SU-DHL-6 (cell line): ENCODE measurements at regions not wholly inside any gene's neighbourhood (a gene's known extent, or its start where the extent isn't known, plus 50 kb on each side); places are given as distances from the start of the nearest gene placed in this dataset.
"Not testable (repeated sequence)": the region's sequence is repeated elsewhere in the genome, so short reads cannot be mapped to it uniquely, and the experiment has no call there.

Experiments used
- H2AFZ ChIP-seq: fragments of 200-600 bp; sonication (generic); 2 replicates; pipeline ENCODE4 v1.6.1; 2014; ENCODE audit warnings: low read depth, mild to moderate bottlenecking, moderate library complexity, mixed read lengths, antibody characterized with exemption, low read length; ENCODE audit not compliant: severe bottlenecking
- H3F3A ChIP-seq: fragments of 200-600 bp; shearing (Covaris generic); 2 replicates; pipeline ENCODE4 v1.6.0; 2016; ENCODE audit warnings: antibody characterized with exemption, mild to moderate bottlenecking; ENCODE audit not compliant: insufficient read depth
- H3K27ac ChIP-seq: fragments of 200-600 bp; sonication (generic); 2 replicates; pipeline ENCODE4 v1.5.1; 2016; ENCODE audit warnings: low read depth, mild to moderate bottlenecking, low read length, moderate library complexity, mixed read lengths
- H3K27me3 ChIP-seq: fragments of 200-600 bp; sonication (generic), shearing (Covaris generic); 2 replicates; pipeline ENCODE4 v1.6.0; 2014; ENCODE audit warnings: mild to moderate bottlenecking, low read length
- H3K36me3 ChIP-seq: fragments of 200-600 bp; sonication (generic); 2 replicates; pipeline ENCODE4 v1.6.1; 2014; ENCODE audit warnings: mild to moderate bottlenecking, low read length, mixed read lengths
- H3K4me2 ChIP-seq: fragments of 300-600, 200-600 bp; shearing (Covaris generic), sonication (generic); 2 replicates; pipeline ENCODE4 v1.6.0; 2014; ENCODE audit warnings: low read length, low read depth, mild to moderate bottlenecking; ENCODE audit not compliant: poor library complexity, severe bottlenecking
- H3K4me3 ChIP-seq: fragments of 200-600 bp; sonication (generic); 2 replicates; pipeline ENCODE4 v1.5.1; 2014; ENCODE audit warnings: antibody characterized with exemption, low read length, mild to moderate bottlenecking, mixed read lengths; ENCODE audit not compliant: insufficient read depth, poor library complexity, severe bottlenecking
- H3K79me2 ChIP-seq: fragments of 200-600 bp; sonication (generic); 2 replicates; pipeline ENCODE4 v1.6.1; 2014; ENCODE audit warnings: mild to moderate bottlenecking, low read length, moderate library complexity; ENCODE audit not compliant: insufficient read depth
- H3K9ac ChIP-seq: fragments of 200-600 bp; sonication (generic); 2 replicates; pipeline ENCODE4 v1.7.0; 2014; ENCODE audit warnings: mild to moderate bottlenecking, low read length
- H3K9me2 ChIP-seq: fragments of 200-600 bp; sonication (generic); replicated peaks from 2 replicates; pipeline ENCODE4 v1.6.1; 2014; ENCODE audit warnings: low read length; ENCODE audit not compliant: insufficient read depth
- H3K9me3 ChIP-seq: fragments of 200-600 bp; sonication (generic); 2 replicates; pipeline ENCODE4 v1.6.1; 2014; ENCODE audit warnings: low read length, mixed read lengths; ENCODE audit not compliant: insufficient read depth
- H4K20me1 ChIP-seq: fragments of 200-600 bp; sonication (generic); 2 replicates; pipeline ENCODE4 v1.6.1; 2014; ENCODE audit warnings: low read depth, mild to moderate bottlenecking, antibody characterized with exemption, low read length, moderate library complexity, mixed read lengths

DNA sequence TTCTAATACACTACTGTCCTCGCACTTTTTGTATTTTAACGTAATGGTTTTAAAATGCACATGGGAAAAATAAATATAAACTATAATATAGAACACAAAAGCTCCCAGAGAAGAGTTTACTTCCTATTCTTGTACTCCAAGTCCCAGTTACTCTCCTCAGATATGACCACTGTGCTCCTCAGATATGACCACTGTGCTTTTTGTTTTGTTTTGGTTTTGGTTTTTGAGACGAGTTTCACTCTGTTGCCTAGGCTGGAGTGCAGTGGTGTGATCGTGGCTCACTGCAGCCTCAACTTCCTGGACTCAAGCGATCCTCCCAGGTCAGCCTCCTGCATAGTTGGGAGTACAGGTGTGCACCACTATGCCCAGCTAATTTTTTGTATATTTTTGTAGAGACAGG, 76.8 kb upstream of the NBPF11 start:
- not testable (repeated sequence) for H3K36me3 ChIP-seq, H3K27ac ChIP-seq, H3K9ac ChIP-seq, H3F3A ChIP-seq, H3K27me3 ChIP-seq, H3K79me2 ChIP-seq, H3K9me3 ChIP-seq, H2AFZ ChIP-seq, H3K4me3 ChIP-seq, H3K4me2 ChIP-seq, H3K9me2 ChIP-seq, H4K20me1 ChIP-seq

DNA sequence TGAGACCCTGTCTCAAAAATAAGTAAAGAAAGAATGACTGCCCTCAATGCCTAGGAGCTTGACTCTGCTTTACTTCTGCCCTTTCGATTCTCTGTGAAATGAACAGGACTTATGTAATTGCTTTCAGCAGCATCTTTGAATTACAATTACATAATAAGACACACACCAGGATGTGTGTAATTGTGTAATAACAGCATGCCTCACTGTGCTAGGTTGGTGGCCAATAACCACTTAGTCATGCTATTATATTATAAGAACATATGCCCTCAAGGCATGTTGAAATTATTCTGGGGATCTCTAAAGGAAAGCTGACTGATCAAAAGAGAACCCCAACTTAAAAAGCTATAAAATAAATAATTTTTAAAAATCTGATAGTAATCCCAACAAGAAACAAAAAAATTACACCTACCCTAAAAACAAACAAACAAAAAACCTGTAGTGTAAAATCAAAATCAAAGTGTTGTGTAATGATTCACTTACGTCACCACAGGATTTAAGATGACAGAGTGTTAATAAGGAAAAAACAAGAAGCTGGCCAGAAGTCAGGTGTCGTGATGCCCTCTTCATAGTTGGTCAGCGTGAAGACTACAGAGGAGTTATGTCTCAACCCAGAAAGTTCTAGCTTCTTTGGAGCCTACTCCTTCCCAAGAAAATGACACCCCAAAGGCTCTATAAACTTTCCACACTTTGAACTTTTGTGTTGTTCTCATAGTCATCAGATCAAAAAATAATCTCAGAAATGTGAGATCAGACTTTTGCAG, 70.5 kb upstream of the NBPF11 start:
- H3K36me3 ChIP-seq, H2AFZ ChIP-seq, H3K9me2 ChIP-seq, H3K9ac ChIP-seq, H3K4me3 ChIP-seq, H3F3A ChIP-seq, H3K79me2 ChIP-seq, H3K27me3 ChIP-seq, H3K27ac ChIP-seq, H4K20me1 ChIP-seq, H3K4me2 ChIP-seq, H3K9me3 ChIP-seq: not testable (repeated sequence)

DNA sequence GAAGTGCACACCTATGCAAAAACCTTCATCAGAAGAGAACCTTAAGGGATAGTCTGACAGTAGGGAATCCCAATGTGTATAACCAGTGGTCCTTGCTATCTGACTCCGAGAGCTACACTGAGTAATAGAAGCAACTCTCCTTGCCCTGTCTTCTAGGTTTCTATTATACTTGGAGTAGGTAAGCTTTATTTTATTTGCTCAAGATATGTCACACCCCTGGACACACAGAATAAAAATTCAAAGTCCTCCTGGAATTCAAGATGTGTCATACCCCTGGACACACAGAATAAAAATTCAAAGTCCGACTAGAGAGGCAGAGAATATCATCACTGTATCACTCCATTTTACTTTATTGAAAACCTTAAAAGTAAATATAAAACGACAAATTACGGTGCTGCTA, 69.5 kb upstream of the NBPF11 start:
- H3K4me3 ChIP-seq, H2AFZ ChIP-seq, H4K20me1 ChIP-seq, H3K27me3 ChIP-seq, H3K9ac ChIP-seq, H3K36me3 ChIP-seq, H3K27ac ChIP-seq, H3K4me2 ChIP-seq, H3K9me3 ChIP-seq, H3F3A ChIP-seq, H3K9me2 ChIP-seq, H3K79me2 ChIP-seq: not testable (repeated sequence)

DNA sequence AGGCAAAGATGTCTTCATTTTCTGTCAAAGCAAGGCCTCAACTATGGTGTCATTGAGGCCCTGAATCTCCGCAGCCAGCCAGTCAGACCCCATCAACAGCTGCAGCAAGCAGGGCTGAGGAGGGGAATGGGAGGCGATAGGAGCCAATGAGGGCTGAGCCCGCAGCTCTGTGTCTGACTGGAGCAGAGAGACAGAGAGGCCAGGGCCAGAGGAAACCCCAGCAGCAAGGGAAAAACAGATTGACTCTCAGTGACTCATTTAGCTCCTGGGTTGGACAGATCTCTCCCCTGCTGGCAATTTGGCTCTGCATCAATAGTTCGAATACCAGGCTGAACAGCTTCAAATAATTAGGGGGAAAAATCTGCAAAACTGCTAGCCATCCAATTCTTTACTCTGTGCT, 67.1 kb upstream of the NBPF11 start:
- not testable (repeated sequence) for H3K79me2 ChIP-seq, H3K9me2 ChIP-seq, H3K27ac ChIP-seq, H3F3A ChIP-seq, H3K9ac ChIP-seq, H3K36me3 ChIP-seq, H3K27me3 ChIP-seq, H3K4me2 ChIP-seq, H3K4me3 ChIP-seq, H4K20me1 ChIP-seq, H3K9me3 ChIP-seq, H2AFZ ChIP-seq

DNA sequence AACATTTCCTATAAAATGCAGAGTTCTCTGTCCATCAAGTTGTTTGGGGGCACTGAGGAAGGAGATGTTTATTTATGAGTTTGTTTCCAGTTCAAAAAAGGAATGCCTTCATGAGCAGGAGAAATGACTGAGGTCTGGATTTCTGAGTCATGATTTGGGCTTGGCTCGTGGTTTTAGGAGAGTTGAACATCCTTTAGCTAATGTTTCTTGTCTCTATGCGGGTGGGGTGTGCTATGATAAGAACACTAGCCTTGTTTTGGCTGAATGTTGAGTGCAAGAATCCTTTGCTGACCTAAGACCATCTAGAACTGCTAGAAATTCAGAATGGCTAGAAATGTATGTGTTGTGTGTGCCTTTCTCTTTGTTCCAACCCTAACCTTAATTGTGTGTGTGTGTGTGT, 59.1 kb upstream of the NBPF11 start:
- H4K20me1 ChIP-seq, H2AFZ ChIP-seq, H3K27ac ChIP-seq, H3K27me3 ChIP-seq, H3K79me2 ChIP-seq, H3K9ac ChIP-seq, H3K9me2 ChIP-seq, H3F3A ChIP-seq, H3K4me3 ChIP-seq, H3K9me3 ChIP-seq, H3K36me3 ChIP-seq, H3K4me2 ChIP-seq: not testable (repeated sequence)

DNA sequence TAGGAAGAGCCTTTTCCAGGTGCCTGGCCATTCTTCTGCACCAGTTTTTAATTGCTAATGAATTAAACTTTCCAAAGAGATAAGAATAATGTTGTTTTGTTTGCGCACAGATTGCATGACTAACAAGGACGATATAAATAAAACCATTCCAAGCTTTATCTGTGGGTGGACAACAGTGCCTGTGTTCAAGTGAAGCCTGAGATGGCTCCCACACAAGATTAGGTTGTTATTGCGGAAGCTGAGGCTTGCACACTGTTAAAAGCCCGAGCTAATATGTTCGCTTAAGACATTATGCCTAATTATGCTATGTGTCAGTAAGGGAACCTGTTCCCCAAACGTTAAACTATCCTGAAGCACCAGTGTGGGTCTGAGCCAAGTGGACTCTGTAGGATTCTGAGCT, 58.5 kb upstream of the NBPF11 start:
- not testable (repeated sequence) for H3K9ac ChIP-seq, H3K4me3 ChIP-seq, H3K79me2 ChIP-seq, H3K27me3 ChIP-seq, H3K4me2 ChIP-seq, H4K20me1 ChIP-seq, H2AFZ ChIP-seq, H3K27ac ChIP-seq, H3K36me3 ChIP-seq, H3K9me2 ChIP-seq, H3K9me3 ChIP-seq, H3F3A ChIP-seq

DNA sequence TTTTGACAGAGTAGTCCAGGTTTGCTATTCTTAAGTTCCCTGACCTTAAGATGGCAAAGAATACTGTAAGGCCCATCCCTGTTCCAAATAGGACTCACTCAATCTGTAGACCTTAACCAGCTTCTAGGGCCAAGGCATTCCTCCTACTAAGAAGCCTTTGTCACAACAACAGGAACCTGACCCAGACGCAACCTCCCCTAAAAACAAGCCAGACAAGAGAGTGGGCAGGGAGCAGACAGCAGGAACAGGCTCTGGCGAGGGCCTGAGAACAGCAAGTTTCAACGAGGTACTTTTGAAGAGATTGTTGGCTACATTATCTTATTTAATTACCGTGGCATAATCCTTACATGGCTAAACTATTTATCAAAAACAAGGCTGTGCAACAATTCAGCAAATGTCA, 58.1 kb upstream of the NBPF11 start:
- H3K4me3 ChIP-seq, H3K36me3 ChIP-seq, H3K9me3 ChIP-seq, H4K20me1 ChIP-seq, H3K9ac ChIP-seq, H3K27ac ChIP-seq, H3F3A ChIP-seq, H3K9me2 ChIP-seq, H2AFZ ChIP-seq, H3K79me2 ChIP-seq, H3K27me3 ChIP-seq, H3K4me2 ChIP-seq: not testable (repeated sequence)

DNA sequence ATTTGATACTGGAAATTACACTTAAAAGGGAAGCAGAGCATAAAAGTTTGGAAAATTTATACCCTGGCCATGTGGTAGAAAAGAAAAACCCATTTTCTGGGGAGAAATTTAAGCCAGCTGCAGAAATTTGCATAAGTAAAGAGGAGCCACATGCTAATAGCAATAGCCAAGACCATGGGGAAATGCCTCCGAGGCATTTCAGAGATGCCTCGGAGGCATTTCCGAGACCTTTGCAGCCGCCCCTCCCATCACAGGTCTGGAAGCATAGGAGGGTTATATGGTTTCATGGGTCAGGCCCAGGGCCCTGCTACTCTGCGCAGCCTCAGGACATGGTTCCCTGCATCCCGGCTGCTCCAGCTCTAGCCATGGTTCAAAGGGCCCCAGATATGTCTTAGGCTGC, 49.9 kb upstream of the NBPF11 start:
- not testable (repeated sequence) for H3K27me3 ChIP-seq, H2AFZ ChIP-seq, H3K79me2 ChIP-seq, H3K4me2 ChIP-seq, H3K27ac ChIP-seq, H3F3A ChIP-seq, H3K4me3 ChIP-seq, H3K9me2 ChIP-seq, H4K20me1 ChIP-seq, H3K9me3 ChIP-seq, H3K9ac ChIP-seq, H3K36me3 ChIP-seq
